Naive thymus-derived CD8-positive, alpha-beta T cell (primary cell): ENCODE measurements at regions not wholly inside any gene's neighbourhood (a gene's known extent, or its start where the extent isn't known, plus 50 kb on each side); places are given as distances from the start of the nearest gene placed in this dataset.
"Not testable (repeated sequence)": the region's sequence is repeated elsewhere in the genome, so short reads cannot be mapped to it uniquely, and the experiment has no call there.

ENCODE experiments used
- ATAC-seq, 2 donors: fragments of 150-1000 bp; cut with Tn5 transposase in 1 of 2; sonication (Bioruptor Pico), chemical (Tn5 transposase) in 1 of 2; 1 replicate in 1 of 2; 2 replicates in 1 of 2; pipeline ENCODE4 v1.10.0; 2021; ENCODE audit warnings: mild to moderate bottlenecking in 2 of 2, moderate library complexity in 2 of 2
- POLR2A ChIA-PET: fragments of 350-600 bp; sonication (Branson Sonifier 250); formaldehyde crosslinking; loops from one replicate; lab custom pipeline; 2021; ENCODE audit warnings: antibody characterized with exemption; lab: Charles Lee
- DNase-seq, 10 donors: peaks; one replicate each; pipeline versions ENCODE4 v3.0.0 to v3.0.0-alpha.2; 2020 to 2022
- H3K27ac Mint-ChIP-seq, 10 donors: one replicate each; pipeline ENCODE4 v1.8.0; 2020 to 2022; ENCODE audit warnings: mild to moderate bottlenecking in 10 of 10, mixed read lengths in 10 of 10, moderate library complexity in 4 of 10, inconsistent platforms in 1 of 10
- H3K27me3 Mint-ChIP-seq, 5 donors: one replicate each; pipeline ENCODE4 v1.8.0; 2021 to 2022; ENCODE audit warnings: mixed read lengths in 5 of 5
- H3K36me3 Mint-ChIP-seq, 3 donors: one replicate each; pipeline ENCODE4 v1.8.0; 2020 to 2022; ENCODE audit warnings: mixed read lengths in 3 of 3, mild to moderate bottlenecking in 2 of 3, inconsistent platforms in 1 of 3
- H3K4me1 Mint-ChIP-seq, 4 donors: one replicate each; pipeline ENCODE4 v1.8.0; 2021 to 2022; ENCODE audit warnings: mixed read lengths in 4 of 4
- H3K4me3 Mint-ChIP-seq, 10 donors: one replicate each; pipeline ENCODE4 v1.8.0; 2020 to 2022; ENCODE audit warnings: mild to moderate bottlenecking in 10 of 10, mixed read lengths in 10 of 10, moderate library complexity in 6 of 10, inconsistent platforms in 1 of 10
- H3K9me3 Mint-ChIP-seq, 9 donors: one replicate each; pipeline ENCODE4 v1.8.0; 2020 to 2022; ENCODE audit warnings: mixed read lengths in 9 of 9, mild to moderate bottlenecking in 3 of 9, inconsistent platforms in 1 of 9, moderate library complexity in 1 of 9

DNA sequence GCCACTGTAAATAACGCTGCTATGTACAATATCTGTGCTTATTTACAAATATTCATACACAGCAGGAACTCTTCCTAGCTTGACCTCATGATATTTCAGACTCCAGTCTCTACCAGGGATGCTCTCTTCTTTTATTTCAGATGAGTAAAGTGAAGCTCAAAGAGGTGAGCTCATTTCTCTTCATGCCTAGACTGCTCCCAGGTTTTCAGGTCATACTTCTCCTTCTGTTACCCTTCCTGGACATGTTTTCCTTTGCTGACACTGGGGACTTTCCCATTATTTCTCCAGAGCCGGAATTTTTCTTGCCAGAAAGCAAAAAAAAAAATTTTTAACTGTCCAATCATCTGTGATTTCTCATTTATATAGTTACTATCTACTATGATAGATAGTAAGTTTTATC, 147.2 kb upstream of the DST start:
- Mint-ChIP-seq H3K27ac (no peak overlapping the region), H3K9me3 (peaks cover 0 to 5% (median 0%) of the 10 kb centered on the region in 9 donors), H3K27me3 (peaks cover 5 to 38% (median 24%) of the 10 kb centered on the region in 5 donors), H3K4me1 (no peaks in the 10 kb centered on the region), H3K4me3 (no peak overlapping the region), H3K36me3 (peaks cover 0 to 5% (median 0%) of the 10 kb centered on the region in 3 donors)
- POLR2A ChIA-PET = no interaction called here
- no peak for DNase-seq
- no peak for ATAC-seq

DNA sequence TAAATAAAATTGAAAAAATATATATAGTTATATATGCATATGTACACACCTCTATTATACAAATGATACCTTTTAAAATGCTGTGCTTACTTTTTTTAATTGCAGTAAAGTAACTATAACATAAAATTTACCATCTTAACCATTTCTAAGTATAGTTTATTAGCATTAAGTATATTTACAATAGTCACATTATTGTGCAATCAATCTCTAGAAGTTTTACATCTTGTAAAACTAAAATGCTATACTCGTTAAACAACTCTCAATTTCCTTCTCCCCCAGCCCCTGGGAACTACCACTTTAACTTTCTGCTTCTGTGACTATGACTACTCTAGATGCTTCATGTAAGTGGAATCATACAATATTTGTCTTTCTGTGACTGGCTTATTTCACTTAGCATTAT, 146.7 kb upstream of the DST start:
- ATAC-seq = no peak
- POLR2A ChIA-PET = no interaction called here
- no peak overlapping the region for H3K4me3 Mint-ChIP-seq
- H3K36me3 Mint-ChIP-seq = peaks cover 0 to 5% (median 0%) of the 10 kb centered on the region in 3 donors
- DNase-seq = no peak
- no peak overlapping the region for H3K27ac Mint-ChIP-seq
- no peaks in the 10 kb centered on the region for H3K4me1 Mint-ChIP-seq
- H3K9me3 Mint-ChIP-seq = peaks cover 0 to 5% (median 1%) of the 10 kb centered on the region in 9 donors
- H3K27me3 Mint-ChIP-seq = peaks cover 5 to 35% (median 24%) of the 10 kb centered on the region in 5 donors

DNA sequence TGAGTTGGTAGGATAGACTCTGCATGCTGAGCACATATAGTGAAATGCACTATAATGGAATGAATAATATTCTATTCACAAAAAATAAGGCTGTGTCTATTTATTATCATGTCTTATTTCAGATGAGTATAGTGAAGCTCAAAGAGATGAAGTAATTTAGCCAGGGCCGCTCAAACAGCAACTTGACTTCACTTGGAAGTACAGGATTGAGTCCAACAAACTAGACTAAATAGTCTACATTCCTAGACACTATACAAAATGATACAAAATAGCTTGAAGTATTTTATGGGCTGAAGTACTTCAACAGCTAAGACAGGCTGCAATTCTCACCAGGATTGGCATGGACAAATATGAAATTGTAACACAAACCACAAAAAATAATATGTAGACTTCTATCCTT, 144.5 kb upstream of the DST start:
- peaks cover 0 to 7% (median 1%) of the 10 kb centered on the region in 9 donors for H3K9me3 Mint-ChIP-seq
- H3K27me3 Mint-ChIP-seq = peaks cover 5 to 38% (median 24%) of the 10 kb centered on the region in 5 donors
- no peak overlapping the region for H3K27ac Mint-ChIP-seq
- peaks cover 0 to 5% (median 0%) of the 10 kb centered on the region in 3 donors for H3K36me3 Mint-ChIP-seq
- DNase-seq (no peak), ATAC-seq (no peak)
- H3K4me1 Mint-ChIP-seq = no peaks in the 10 kb centered on the region
- no peak overlapping the region for H3K4me3 Mint-ChIP-seq
- POLR2A ChIA-PET = no interaction called here

DNA sequence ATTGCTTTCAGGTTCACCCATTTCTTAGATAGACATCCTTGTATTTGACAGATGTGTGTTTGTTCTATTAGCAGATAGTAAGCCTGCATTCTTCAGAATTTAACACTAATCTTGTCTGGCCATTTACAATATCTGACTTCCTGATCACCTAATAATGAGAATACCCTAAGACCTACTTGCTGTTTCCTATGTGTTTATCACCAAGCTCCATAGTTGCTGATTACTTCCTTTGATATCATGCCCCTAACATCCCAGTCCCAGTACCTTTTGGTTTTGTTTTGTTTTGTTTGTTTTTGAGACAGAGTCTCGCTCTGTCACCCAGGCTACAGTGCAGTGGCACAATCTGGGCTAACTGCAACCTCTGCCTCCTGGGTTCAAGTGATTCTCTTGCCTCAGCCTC, 143.6 kb upstream of the DST start:
- Mint-ChIP-seq H3K4me3 (no peak overlapping the region), H3K27me3 (peaks cover 2 to 33% (median 21%) of the 10 kb centered on the region in 5 donors), H3K4me1 (no peaks in the 10 kb centered on the region), H3K9me3 (peaks cover 0 to 7% (median 1%) of the 10 kb centered on the region in 9 donors), H3K27ac (no peak overlapping the region), H3K36me3 (peaks cover 0 to 5% (median 0%) of the 10 kb centered on the region in 3 donors)
- POLR2A ChIA-PET = no interaction called here
- ATAC-seq = no peak
- no peak for DNase-seq

DNA sequence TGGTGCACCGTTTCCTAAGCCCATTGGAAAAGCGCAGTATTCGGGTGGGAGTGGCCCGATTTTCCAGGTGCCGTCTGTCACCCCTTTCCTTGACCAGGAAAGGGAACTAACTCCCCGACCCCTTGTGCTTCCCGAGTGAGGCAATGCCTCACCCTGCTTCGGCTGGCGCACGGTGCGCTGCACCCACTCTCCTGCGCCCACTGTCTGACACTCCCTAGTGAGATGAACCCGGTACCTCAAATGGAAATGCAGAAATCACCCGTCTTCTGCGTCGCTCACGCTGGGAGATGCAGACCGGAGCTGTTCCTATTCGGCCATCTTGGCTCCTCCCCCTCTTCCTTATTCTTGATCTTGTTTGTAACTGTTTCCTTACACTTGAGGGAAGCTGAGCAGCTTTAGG, 142.8 kb upstream of the DST start:
- H3K27me3 Mint-ChIP-seq = peaks cover 0 to 26% (median 19%) of the 10 kb centered on the region in 5 donors
- not testable (repeated sequence) for H3K36me3 Mint-ChIP-seq

DNA sequence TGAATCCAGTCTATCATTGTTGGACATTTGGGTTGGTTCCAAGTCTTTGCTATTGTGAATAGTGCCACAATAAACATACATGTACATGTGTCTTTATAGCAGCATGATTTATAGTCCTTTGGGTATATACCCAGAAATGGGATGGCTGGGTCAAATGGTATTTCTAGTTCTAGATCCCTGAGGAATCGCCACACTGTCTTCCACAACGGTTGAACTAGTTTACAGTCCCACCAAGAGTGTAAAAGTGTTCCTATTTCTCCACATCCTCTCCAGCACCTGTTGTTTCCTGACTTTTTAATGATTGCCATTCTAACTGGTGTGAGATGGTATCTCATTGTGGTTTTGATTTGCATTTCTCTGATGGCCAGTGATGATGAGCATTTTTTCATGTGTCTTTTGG, 137.4 kb upstream of the DST start:
- H3K9me3 Mint-ChIP-seq, H3K36me3 Mint-ChIP-seq, H3K27me3 Mint-ChIP-seq, H3K4me3 Mint-ChIP-seq, ATAC-seq, H3K27ac Mint-ChIP-seq, H3K4me1 Mint-ChIP-seq, DNase-seq, POLR2A ChIA-PET: not testable (repeated sequence)

More for the DNA sequence above, 142.8 kb upstream of the DST start:
- H3K4me1 Mint-ChIP-seq, H3K9me3 Mint-ChIP-seq, DNase-seq, ATAC-seq, POLR2A ChIA-PET, H3K4me3 Mint-ChIP-seq, H3K27ac Mint-ChIP-seq: not testable (repeated sequence)

DNA sequence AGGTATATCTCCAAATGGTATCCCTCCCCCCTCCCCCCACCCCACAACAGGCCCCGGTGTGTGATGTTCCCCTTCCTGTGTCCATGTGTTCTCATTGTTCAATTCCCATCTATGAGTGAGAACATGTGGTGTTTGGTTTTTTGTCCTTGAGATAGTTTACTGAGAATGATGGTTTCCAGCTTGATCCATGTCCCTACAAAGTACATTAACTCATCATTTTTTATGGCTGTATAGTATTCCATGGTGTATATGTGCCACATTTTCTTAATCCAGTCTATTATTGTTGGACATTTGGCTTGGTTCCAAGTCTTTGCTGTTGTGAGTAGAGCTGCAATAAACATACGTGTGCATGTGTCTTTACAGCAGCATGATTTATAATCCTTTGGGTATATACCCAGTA, 135.8 kb upstream of the DST start:
- H3K36me3 Mint-ChIP-seq, POLR2A ChIA-PET, DNase-seq, H3K27me3 Mint-ChIP-seq, ATAC-seq, H3K4me3 Mint-ChIP-seq, H3K4me1 Mint-ChIP-seq, H3K27ac Mint-ChIP-seq, H3K9me3 Mint-ChIP-seq: not testable (repeated sequence)

DNA sequence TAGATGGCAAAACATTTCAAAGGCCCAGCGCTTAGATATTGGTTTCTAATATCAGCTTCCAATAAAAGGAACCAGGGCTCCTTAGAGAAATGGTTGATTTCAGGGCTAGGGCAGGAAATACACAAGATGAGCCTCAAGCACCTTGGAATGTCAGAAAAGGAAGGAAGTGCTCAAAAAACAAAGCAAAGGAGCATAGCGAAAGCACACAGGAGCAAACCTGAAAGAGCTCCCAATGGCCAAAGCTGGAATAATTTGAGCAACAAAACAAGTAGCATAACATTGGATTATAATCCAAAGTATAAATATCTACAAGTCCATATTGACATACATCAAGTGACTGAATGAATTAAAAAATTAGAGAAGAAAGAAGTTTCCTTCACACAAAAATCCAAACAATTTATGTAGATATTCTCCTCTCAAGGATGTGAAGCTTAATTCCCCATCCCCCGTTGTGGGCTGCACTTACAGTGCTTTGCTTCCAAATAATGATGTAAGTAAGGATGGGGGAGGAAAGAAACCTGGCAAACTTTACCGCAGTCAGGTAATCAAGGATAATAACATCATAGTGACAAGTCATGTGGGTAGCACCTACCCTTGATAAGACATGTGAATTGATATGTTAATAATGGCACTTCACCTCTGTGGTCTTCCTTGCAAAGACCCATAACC, 132.9 kb upstream of the DST start:
- ATAC-seq = no peak
- no peaks in the 10 kb centered on the region for H3K36me3 Mint-ChIP-seq
- no peaks in the 10 kb centered on the region for H3K4me1 Mint-ChIP-seq
- H3K27me3 Mint-ChIP-seq = peaks cover 0 to 4% (median 3%) of the 10 kb centered on the region in 5 donors
- H3K4me3 Mint-ChIP-seq = no peak overlapping the region
- POLR2A ChIA-PET = no interaction called here
- H3K9me3 Mint-ChIP-seq = peaks cover 0 to 9% (median 0%) of the 10 kb centered on the region in 9 donors
- H3K27ac Mint-ChIP-seq = no peak overlapping the region
- no peak for DNase-seq

DNA sequence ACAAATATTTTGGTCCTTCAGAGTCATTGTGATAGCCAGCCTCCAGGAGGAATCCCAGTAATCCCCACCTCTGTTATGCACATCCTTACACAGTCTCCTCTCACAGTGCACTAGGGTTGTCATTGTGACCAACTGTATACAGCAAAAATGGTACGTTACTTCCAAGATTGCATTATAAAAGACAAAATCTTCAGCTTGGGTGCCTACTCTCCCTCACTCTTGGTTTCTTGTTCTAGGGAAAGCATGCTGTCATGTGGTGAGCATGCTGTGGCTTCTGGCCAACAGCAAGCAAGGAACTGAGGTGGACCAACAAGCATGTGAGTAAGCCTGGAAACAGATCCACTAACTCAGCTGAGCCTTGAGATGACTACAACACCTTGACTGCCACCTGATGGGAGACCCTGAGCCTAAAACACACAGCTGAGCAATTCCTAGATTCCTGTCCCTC, 130.1 kb upstream of the DST start:
- Mint-ChIP-seq H3K27ac (no peak overlapping the region), H3K9me3 (peaks cover 0 to 9% (median 0%) of the 10 kb centered on the region in 9 donors), H3K27me3 (peaks cover 0 to 4% (median 3%) of the 10 kb centered on the region in 5 donors), H3K4me1 (no peaks in the 10 kb centered on the region), H3K36me3 (no peaks in the 10 kb centered on the region), H3K4me3 (no peak overlapping the region)
- ATAC-seq (no peak), DNase-seq (no peak)
- POLR2A ChIA-PET = no interaction called here

DNA sequence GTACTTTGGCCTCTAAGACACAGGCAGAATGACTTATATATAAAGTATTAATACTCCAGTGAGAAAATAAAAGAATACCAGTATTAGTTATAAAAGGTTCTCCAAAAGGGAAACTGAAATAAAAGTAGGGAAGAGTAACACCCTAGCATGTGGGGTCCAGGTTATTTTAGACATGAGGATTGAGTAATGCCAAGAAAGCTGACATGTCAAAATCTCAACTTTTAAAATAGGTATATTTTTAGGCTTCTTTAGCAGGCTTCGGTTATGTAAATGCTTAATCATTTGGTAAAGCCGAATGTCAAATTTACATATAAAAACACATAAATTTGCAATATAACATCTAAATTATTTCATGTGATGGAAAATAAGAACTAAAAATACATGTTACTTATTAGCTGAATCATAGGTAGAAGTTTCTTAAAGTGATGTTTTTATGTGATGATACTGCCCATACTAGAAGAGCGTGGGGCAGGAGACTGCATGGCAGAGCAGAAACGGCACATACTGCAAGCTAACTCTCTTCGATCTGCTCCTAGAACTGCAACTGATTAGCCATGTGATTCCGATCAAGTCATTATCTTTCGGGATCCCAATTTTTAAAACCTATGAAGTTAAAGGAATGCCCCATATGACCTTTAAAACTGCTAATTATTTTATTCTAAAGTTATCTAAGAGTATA, 129.4 kb upstream of the DST start:
- ATAC-seq (no peak), DNase-seq (no peak)
- Mint-ChIP-seq H3K4me3 (no peak overlapping the region), H3K27ac (no peak overlapping the region), H3K9me3 (peaks cover 0 to 9% (median 0%) of the 10 kb centered on the region in 9 donors), H3K27me3 (peaks cover 0 to 4% (median 3%) of the 10 kb centered on the region in 5 donors), H3K4me1 (no peaks in the 10 kb centered on the region), H3K36me3 (no peaks in the 10 kb centered on the region)
- POLR2A ChIA-PET = no interaction called here

DNA sequence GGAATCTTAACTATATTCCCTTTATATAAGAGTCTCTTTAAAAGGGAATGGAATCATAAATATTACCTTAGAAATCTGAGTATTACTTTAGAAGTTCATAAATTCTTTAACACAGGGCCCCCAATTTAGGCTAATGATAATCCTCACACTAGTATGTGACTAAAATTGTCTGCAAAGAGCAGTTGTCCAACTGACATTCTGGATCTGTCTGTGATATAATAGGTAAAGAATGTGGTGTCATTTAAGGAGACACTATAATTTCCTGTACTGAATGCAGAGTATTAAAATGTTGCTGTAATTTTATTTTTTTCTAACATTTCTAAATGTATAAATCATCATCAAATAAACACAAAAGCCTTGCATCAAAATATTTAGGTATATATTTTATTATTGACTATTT, 128.5 kb upstream of the DST start:
- no peak for ATAC-seq
- Mint-ChIP-seq H3K4me1 (no peaks in the 10 kb centered on the region), H3K27me3 (peaks cover 0 to 4% (median 3%) of the 10 kb centered on the region in 5 donors), H3K9me3 (peaks cover 0 to 9% (median 0%) of the 10 kb centered on the region in 9 donors), H3K36me3 (no peaks in the 10 kb centered on the region), H3K27ac (no peak overlapping the region), H3K4me3 (no peak overlapping the region)
- DNase-seq = no peak
- POLR2A ChIA-PET = no interaction called here

DNA sequence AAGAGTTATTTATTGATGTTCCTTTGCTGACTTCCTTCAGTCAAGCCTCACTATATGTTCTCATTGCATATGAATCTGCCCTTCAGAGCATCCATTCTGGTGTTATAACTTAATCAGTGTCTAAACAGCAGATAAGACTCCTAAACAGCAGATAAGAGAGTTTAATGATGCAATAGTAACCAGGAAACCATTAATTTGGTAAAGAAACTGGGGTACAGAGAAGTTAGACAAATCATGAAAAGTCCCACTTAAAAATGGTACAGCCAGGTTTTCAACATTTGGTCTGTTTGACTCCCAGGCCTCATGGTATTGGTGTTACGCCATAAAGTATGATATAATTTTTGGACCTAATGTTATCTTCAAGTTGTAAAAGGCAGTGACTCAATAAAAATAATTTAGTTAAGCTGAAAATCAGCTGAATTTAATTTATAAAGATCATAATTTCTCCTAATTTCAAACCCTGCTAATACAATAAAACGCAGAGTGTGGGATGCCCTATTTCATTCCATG, 127.4 kb upstream of the DST start:
- DNase-seq (no peak), ATAC-seq (no peak)
- Mint-ChIP-seq H3K27ac (no peak overlapping the region), H3K9me3 (peaks cover 0 to 9% (median 0%) of the 10 kb centered on the region in 9 donors), H3K27me3 (peaks cover 0 to 4% (median 3%) of the 10 kb centered on the region in 5 donors), H3K36me3 (no peaks in the 10 kb centered on the region), H3K4me3 (no peak overlapping the region), H3K4me1 (no peaks in the 10 kb centered on the region)
- POLR2A ChIA-PET = no interaction called here

DNA sequence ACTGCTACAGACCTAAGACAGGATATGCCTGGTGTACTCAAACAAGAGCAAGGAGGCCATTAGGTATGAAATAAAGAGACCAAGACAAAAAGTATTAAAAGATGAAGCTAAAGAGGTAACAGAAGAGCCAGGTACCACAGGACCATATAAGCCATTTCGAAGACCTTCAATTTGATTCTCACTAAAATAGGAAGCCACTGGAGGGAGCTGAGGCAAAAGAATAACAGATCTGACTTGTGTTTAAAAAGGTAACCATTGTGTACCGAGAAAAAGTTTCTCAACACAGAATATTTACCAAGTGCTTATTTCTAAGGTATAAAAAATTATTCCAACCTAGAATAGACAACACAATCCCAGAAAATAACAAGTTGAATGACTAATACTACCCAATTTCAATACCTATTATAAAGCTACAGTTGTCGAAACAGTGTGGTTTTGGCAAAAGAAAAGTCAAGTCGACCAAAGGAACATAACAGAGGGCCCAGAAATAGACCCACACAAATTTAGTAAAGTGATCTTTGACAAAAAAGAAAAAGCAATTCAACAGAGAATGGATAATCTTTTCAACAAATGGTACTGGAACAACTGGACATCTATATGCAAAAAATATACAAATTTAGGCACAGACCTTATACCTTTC, 125.3 kb upstream of the DST start:
- H3K36me3 Mint-ChIP-seq = no peaks in the 10 kb centered on the region
- H3K27me3 Mint-ChIP-seq = peaks cover 0 to 8% (median 0%) of the 10 kb centered on the region in 5 donors
- H3K4me3 Mint-ChIP-seq = no peak overlapping the region
- H3K9me3 Mint-ChIP-seq = no peaks in the 10 kb centered on the region
- DNase-seq = no peak
- no peak overlapping the region for H3K27ac Mint-ChIP-seq
- H3K4me1 Mint-ChIP-seq = no peaks in the 10 kb centered on the region
- POLR2A ChIA-PET = no interaction called here
- no peak for ATAC-seq
